NT2/D1 (cell line): ENCODE measurements at regions not wholly inside any gene's neighbourhood (a gene's known extent, or its start where the extent isn't known, plus 50 kb on each side); places are given as distances from the start of the nearest gene placed in this dataset.

Experiments used
- SUZ12 ChIP-seq: IDR thresholded peaks from 2 replicates; pipeline ENCODE4 v1.6.1; 2011; ENCODE audit not compliant: insufficient read length, insufficient read depth; ENCODE audit errors: extremely low read depth
- YY1 ChIP-seq: IDR thresholded peaks from 2 replicates; pipeline ENCODE4 v1.6.1; 2011; ENCODE audit not compliant: insufficient read length, insufficient read depth
- ZNF274 ChIP-seq: IDR thresholded peaks from 2 replicates; pipeline ENCODE4 v1.6.1; 2011; ENCODE audit warnings: mild to moderate bottlenecking, low read depth, low read length

- no peak for TF ChIP-seq ZNF274
- TF ChIP-seq SUZ12, result no peak
- TF ChIP-seq YY1, result no peak
These were observed 107.3 kb downstream of the OR2B2 start for GRCh38 chr6:27804851-27805250.
